ENCODE measurements at regions not wholly inside any gene's neighbourhood (a gene's known extent, or its start where the extent isn't known, plus 50 kb on each side); places are given as distances from the start of the nearest gene placed in this dataset.

- H3K27me3 ChIP-seq (replicated peaks in 1 of 4; ENCODE audit: control insufficient read depth in 3 of 4, extremely low read depth in 1 of 4, insufficient read depth in 3 of 4, low read length in 3 of 4) = peaks cover 20 to 29% (median 28%) of the 10 kb centered on the region in 4 experiments
- H3K4me3 ChIP-seq (ENCODE audit: extremely low read depth in 1 of 4, insufficient read depth in 2 of 4, low read depth in 3 of 4, low read length in 4 of 4) = no peak overlapping the region
- no peak overlapping the region for H4K91ac ChIP-seq (replicated peaks; ENCODE audit: insufficient read length, low read length)
- WGBS, 2 experiments (ENCODE audit: extremely low coverage in 1 of 2, insufficient coverage in 1 of 2, insufficient read length in 1 of 2, insufficient replicate concordance in 2 of 2, low coverage in 1 of 2, low lambda C conversion rate in 2 of 2, missing lambda C conversion rate in 1 of 2) = 93% methylated on average over 1 of the region's 1 CpG; no CpG with 5 or more reads in 1 of the 2 experiments
- H2BK15ac ChIP-seq (ENCODE audit: low read length) = no peak overlapping the region
- H3K4me1 ChIP-seq (replicated peaks in 1 of 4; ENCODE audit: control insufficient read depth in 3 of 4, insufficient read depth in 4 of 4, low read length in 3 of 4) = peaks cover 0 to 7% (median 4%) of the 10 kb centered on the region in 4 experiments; a peak in 4 of 7 replicates
- H3K9ac ChIP-seq (replicated peaks in 1 of 4; ENCODE audit: extremely low read depth in 1 of 4, low read depth in 3 of 4, low read length in 3 of 4) = no peak overlapping the region
- H2BK20ac ChIP-seq (ENCODE audit: low read length) = no peak overlapping the region
- H3K18ac ChIP-seq (ENCODE audit: extremely low read depth, low read length) = no peak overlapping the region
- no peak overlapping the region for H3K23ac ChIP-seq (ENCODE audit: insufficient read length)
- H3K79me2 ChIP-seq (ENCODE audit: control insufficient read depth in 1 of 2, insufficient read depth in 2 of 2, low read length in 2 of 2) = no peaks in the 10 kb centered on the region
- no peak for FAIRE-seq
- no peak overlapping the region for H2AFZ ChIP-seq (ENCODE audit: low read length)
- DNase-seq (ENCODE audit: low read depth in 1 of 2, low spot score in 2 of 2) = no peak
- ChIA-PET CTCF (ENCODE audit: partially characterized antibody) (interaction anchor here (0.6 to 1.8 kb wide), 26 partner anchors 8 to 545 kb away, joined by 3 to 14 read pairs (median 4); partner anchors contain the start of gene SUGT1), POLR2A (ENCODE audit: partially characterized antibody) (no interaction called here)
- no peak overlapping the region for H2BK120ac ChIP-seq (replicated peaks; ENCODE audit: low read depth, low read length)
- no peak overlapping the region for H2AK5ac ChIP-seq (ENCODE audit: low read depth, low read length)
- H4K20me1 ChIP-seq (replicated peaks in 1 of 2; ENCODE audit: control insufficient read depth in 1 of 2, insufficient read depth in 2 of 2, low read length in 2 of 2) = no peaks in the 10 kb centered on the region
- no peak overlapping the region for H3K27ac ChIP-seq (ENCODE audit: low read depth, low read length)
- H3K79me1 ChIP-seq (ENCODE audit: low read depth, low read length) = no peaks in the 10 kb centered on the region
- no peak overlapping the region for H3K4me2 ChIP-seq (ENCODE audit: insufficient read depth in 1 of 2, low read depth in 2 of 2, low read length in 2 of 2)
- TF ChIP-seq ZNF274 (IDR thresholded peaks at IDR 0.05; ENCODE audit: borderline replicate concordance, extremely low read depth, low read length) = no peak
- TF ChIP-seq HDAC2 (IDR thresholded peaks at IDR 0.05; ENCODE audit: borderline replicate concordance in 1 of 2, low read depth in 2 of 2, low read length in 2 of 2) = no peak
- no peak for TF ChIP-seq HDAC6 (IDR thresholded peaks at IDR 0.05; ENCODE audit: low read depth, low read length)
- TF ChIP-seq TEAD4 (IDR thresholded peaks at IDR 0.05; ENCODE audit: low read depth, low read length) = no peak
- no peak for TF ChIP-seq RAD21 (IDR thresholded peaks at IDR 0.05 in 1 of 2, conservative IDR thresholded peaks at IDR 0.05 in 1 of 2; ENCODE audit: low read depth in 2 of 2, low read length in 2 of 2)
- no peak for TF ChIP-seq POLR2AphosphoS5 (IDR thresholded peaks at IDR 0.05; ENCODE audit: low read depth, low read length)
- no peak for TF ChIP-seq SP4 (IDR thresholded peaks at IDR 0.05; ENCODE audit: low read length)
- TF ChIP-seq GABPA (IDR thresholded peaks at IDR 0.05; ENCODE audit: borderline replicate concordance, insufficient read depth, low read length) = no peak
- no peak for TF ChIP-seq TAF1 (IDR thresholded peaks at IDR 0.05; ENCODE audit: low read depth, low read length)
- no peak overlapping the region for H3K4ac ChIP-seq (replicated peaks; ENCODE audit: insufficient read length, low read depth, low read length)
- no peak overlapping the region for H3K56ac ChIP-seq (replicated peaks; ENCODE audit: insufficient read length, low read depth, low read length)
- H3K9me3 ChIP-seq (ENCODE audit: insufficient read depth in 2 of 2, low read depth in 1 of 2, low read length in 1 of 2) = peaks cover 0 to 5% of the 10 kb centered on the region in 2 experiments; a peak in 1 of 4 replicates
- no peak overlapping the region for H2BK12ac ChIP-seq (ENCODE audit: low read depth, low read length)
- no peak overlapping the region for H4K5ac ChIP-seq (ENCODE audit: insufficient read length, low read depth, low read length)
- peaks cover 0 to 6% (median 0%) of the 10 kb centered on the region in 4 experiments; a peak in 1 of 8 replicates for H3K36me3 ChIP-seq (ENCODE audit: control insufficient read depth in 2 of 4, insufficient read depth in 4 of 4, low read length in 3 of 4)
- peaks cover 2% of the 10 kb centered on the region; the same call in 1 of the 2 replicates for H3K23me2 ChIP-seq (ENCODE audit: low read depth, low read length)
- no peak overlapping the region for H4K8ac ChIP-seq (ENCODE audit: extremely low read depth, insufficient read depth, low read length)
- H2BK5ac ChIP-seq (ENCODE audit: low read depth, low read length) = no peak overlapping the region
- H3K14ac ChIP-seq (ENCODE audit: insufficient read length) = no peak overlapping the region
These were observed 168.8 kb downstream of the OLFM4 start for GRCh38 chr13:53197424-53197823.
